HG03097 (cell line): ENCODE measurements at regions not wholly inside any gene's neighbourhood (a gene's known extent, or its start where the extent isn't known, plus 50 kb on each side); places are given as distances from the start of the nearest gene placed in this dataset.
A peak's percentile ranks its signal among the peaks of the same experiment; 100 is the strongest.

Source experiments
- ATAC-seq: cut with Tn5 transposase; IDR thresholded peaks from one replicate; pipeline ENCODE4 v1.9.1; 2021; ENCODE audit not compliant: unreplicated experiment, low FRiP score

DNA sequence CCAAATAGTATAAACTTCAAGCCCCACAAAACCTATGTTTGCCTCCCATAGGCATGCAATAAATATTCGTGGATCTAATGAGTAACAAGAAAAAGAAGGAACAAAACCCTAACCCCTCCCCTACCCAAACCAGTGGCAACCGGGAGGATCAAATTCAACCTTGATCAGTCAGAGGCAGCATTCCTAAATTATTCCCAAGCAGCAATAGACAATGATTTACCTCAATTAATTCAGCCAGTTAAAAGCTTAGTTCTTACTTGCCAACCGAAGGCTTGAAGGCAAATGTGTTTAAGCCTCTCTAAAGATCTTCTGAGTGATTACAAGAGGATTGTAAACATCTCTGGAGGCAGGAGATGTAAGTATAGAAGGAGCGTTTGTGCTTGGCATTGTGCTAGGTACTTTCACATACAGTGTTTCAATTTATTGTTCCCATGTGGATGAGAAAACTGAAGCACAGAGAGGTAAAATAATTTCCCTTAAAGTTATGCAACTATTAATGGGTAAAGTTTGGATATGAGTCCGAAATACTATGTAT, 197.7 kb downstream of the MTX2 start:
- ATAC-seq = no peak

DNA sequence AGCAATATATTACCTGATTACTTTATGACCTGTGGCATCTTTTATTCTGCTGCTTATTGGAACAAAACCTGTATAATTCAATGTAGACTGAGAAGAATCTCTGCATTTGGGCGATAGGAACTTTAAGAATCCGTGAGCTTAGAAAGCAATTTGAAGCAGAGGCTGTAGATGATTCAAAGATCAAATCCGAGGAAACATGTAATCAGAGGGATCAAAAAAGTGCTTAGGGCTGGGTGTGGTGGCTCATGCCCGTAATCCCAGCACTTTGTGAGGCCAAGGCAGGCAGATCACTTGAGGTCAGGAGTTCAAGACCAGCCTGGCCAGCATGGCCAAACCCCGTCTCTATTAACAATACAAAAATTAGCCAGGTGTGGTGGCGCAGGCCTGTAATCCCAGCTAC, 198.4 kb downstream of the MTX2 start:
- no peak for ATAC-seq

DNA sequence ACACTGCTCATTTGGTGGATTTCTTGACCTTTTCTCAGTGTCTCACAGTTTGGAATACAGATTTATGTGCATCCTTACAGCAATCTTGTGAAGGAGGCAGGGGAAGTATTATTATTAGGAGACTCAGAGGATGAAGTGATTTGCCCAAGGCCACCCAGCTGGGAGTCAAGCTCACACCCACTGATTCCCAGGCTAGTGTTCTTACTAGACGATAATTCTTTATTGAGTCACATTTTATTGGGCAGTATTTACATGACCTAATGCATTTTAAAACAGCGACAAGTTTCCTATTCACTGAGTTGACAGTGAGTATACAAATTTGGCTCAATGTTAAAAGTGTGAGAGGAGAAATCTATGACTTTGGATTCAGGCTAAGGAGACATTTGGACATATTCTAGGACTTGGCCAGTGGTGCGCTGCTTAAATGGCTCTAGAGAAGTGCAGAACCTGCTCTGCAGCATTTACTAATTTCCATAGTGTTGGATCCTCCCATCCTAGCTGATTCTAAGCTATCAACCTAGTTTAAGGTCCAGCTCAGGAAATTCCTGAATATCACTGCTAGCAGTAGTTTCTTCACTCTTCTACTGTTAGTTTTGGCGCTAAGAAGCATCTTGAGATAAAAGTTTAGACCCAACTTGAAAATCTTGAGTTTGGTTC, 199.3 kb downstream of the MTX2 start:
- no peak for ATAC-seq

DNA sequence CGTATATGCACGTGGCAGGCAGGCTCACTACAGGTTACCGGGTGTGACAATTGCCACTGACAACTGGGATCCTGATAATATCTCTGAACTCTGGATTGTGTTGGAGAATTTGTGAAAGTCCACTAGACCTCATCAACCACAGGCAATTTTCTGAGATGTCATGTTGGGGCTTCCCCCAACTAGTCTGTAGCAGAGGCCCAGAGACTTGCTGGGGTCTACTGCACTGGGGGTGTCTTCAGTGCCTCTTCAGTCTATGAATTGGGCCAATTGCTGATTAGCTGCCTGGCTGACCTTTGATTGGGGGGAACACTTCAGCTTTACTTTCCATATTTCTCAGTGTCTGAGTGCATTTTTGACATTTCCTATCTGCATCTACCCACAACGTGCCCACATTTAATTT, 201.5 kb downstream of the MTX2 start:
- no peak for ATAC-seq

DNA sequence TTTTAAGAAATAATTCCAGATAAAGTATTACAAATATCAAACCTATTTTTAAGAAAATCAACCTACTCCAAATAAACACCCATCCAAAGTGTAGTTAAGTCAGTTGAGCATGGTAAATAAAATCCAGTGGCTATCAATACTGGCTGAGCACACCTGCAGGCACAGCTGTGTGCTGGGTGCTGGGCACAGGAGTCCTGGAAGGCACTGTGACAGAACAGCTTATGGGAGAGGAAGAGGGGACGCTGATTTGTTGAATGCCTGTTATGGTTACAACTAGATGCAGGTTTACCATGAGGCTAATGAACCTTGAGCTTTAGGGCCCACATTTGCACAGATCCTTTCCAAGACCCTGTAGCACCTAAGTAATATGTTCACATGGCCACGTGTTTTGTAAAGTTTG, 202.7 kb downstream of the MTX2 start:
- no peak for ATAC-seq

DNA sequence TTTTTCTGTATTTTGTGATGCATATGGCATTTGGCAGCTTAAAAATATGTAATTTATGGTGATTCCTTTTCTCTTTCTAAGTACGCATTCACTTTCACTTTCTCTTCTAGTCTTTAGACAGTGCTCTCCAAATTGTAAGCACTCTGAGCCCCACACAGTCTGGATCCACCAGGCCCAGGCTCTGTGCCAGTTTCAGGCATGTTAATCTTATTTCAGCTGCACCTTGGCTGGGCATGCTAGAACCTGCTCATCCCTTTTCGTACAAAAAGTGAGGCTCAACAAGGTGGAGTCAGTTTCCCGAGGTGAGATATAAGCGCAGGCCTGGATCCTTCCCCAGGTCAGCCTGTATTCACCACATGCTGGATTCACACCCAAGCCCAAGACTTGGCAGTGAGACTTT, 203.9 kb downstream of the MTX2 start:
- ATAC-seq = no peak

DNA sequence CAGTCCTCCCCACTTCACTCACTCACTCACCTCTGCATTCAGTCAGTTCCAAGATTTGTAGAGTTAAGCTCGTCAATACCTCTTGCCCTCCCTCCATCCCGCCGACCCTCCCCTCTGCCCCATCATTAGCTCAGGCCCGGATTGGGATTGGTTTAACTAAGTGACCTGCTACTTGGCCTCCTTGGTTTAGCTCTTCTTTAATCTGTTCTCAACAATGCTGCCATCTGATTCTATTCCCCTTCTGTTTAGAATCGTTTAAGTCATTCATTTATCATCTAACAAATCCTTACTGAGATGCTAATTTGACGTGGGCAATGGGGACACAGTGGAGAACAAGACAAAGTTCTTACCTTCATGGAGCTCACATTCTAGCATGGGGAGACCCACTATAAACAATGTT, 204.6 kb downstream of the MTX2 start:
- ATAC-seq = no peak

DNA sequence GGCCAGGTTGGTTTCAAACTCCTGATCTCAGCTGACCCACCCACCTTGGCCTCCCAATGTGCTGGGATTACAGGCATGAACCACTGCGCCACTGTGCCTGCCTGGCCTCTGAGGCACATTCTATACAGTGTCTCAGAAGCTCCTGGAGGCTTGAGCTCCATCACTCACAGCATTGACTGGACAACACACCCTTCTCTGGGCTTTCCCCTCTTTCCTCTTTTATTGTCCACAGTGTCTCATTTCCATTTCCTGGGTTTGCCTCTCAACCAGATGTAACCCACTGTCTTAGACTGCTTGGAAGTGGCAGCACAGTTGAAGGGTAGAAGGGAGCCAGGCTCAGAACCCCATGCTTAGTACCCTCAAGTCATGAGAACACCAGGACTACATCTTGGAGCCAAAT, 208.1 kb downstream of the MTX2 start:
- ATAC-seq = no peak

DNA sequence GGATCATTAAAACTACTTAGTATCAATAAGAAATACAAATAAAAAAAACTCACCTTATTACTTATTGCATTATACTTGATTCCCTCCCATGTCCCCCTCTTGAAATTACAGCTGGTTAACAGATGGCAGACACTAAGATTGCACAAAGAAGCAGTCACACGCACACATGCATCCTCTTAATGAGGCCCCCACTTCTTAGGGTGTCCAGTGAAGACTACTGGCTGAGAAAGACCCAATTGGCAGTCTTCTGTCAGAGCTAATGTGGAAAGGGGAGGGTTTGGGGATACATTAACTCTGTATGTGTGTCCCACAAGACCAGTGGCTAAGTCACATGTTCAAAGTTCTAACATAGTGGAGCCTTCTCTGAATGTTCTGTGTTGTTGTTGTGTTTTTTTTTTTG, 210.7 kb downstream of the MTX2 start:
- ATAC-seq = no peak

DNA sequence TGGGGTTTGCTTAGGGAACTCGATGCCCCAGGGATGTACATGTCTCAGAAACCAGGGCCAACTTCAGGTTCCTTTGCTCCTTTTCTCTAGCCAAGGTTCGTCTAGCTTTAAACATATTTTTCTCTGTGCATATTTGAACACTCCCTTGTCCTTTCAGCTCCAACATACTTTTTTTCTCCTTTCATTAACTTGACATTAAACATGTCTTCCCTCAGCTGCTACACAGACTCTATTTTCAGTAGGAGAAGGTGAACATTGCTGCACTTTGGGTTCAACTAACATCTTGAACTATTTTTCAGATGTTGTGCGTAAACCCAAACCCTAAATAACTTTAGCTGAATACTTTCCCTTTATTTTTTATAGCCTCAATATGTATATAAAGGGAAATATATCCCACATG, 212.9 kb downstream of the MTX2 start:
- ATAC-seq = no peak

DNA sequence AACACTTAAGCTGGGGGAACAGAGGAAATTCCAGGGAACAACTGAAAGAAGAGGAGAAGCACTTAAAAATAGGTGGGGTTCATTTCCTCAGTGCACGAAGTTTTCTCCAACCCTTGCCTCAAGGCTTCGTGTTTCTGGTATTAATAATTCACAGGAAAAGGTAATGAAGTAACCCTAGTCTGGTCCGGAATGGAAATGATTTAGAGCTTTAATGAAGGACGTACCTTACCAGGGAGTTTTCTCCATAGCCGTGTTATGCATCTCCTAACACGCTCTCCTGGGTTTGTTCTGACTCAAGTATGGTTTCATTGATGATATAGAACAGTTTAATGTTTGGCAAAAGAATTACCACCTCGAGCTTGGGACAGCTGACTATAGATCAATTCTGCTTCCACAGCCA, 214.2 kb downstream of the MTX2 start:
- ATAC-seq = no peak

DNA sequence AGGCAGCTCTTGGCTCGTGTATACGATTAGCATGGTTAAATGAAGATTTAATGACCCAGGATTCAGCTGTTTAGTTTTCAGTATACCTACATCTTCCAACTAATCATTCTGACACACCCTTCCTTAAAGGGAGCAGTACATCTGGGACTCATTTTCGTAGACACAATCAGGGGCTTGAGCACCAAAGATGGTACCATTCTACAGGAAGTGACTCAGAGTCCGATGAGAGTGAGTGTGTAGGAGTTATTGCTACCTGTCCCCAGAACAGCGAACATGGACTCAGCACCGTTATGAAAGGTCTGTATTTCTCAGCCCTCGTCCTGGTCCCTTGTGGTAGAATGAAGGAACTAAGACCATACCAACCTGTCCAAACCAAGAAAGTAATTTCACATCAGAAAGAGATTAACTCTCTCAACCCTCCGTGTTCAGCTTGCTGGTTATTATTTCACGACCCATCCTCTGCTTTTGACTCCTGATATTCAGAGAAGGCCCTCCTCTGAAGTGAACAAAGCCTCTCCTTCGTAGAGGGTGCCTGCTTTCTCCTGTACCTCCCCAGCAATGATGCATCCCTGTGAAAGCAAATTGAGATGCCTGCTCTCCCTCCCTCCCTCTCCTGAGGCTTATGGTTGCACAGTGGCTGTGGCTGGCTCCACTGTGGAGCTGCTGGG, 214.8 kb downstream of the MTX2 start:
- ATAC-seq = no peak

DNA sequence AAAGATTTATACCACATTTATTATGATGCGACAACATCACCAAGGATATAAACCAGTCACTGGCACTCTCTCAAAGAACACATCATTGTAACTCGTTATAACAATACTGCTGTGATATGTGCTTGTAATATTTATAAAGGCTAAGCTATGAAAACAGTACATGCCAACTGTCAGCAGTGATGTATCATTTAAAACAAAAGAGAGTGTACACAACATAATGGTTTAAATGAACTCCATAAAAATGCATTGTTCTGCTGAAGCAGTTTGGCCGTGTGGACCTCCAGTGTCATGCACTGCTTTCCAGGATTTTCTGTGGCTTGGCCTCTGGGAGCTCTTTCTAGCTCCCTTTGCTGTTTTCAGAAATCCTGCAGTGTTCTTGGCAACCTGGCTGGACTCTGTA, 215.6 kb downstream of the MTX2 start:
- ATAC-seq = no peak

DNA sequence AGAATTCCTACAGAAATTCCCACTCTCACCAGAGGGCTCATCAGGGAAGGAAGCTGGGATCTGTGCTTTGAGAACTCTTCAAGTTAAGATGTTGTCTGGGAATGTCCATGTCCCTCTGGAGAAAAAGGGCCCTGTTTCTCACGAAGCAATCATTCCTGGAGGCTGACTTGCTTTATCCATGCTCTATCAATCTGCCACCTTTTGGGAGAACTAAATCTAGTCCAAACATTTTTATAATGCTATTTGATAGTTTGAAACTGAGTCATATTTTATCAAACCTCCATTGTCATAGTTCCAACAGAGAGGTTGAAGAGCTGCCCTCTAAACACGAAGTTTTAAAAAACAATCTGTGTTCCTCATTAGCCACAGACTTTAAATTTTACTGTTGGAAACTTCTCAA, 219.2 kb downstream of the MTX2 start:
- ATAC-seq = no peak

DNA sequence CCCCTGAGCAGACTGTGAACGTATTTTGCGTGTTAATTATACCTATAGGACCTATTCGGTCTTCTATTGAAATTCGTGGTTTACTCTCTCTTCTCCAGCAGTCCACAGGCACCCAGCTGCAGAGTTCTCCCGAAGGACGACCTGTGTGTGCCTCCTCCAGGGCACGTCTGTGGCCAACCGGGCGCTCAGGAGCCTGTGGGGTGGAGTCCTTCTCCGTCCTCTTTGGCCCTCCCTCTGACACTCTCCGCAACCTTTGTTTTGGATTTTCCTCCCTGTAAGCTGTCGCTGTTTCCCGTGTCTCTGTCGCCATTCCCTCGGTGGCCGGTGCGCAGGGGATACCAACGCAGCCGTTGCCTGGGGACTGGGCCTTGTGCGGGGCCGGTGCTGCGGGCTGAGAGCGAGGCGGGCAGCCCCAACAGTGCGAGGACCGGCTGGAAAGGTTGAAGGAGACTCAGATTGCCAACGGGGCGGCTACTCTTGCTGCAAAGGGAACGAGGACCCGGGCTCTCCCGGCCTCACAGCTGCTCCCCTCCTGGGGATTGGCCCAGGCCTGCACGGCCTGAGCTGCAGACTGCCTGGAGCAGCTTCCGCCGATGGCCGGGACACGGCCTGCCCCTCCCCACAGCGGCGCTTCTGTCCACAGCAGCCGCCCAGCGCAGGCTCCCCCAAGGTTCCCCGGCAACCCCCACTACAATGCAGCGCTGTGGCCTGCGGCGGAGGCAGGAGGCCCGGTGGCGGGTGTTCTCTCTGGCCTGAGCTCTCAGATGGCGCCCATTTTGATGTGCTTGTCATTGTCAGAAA, 221.0 kb downstream of the MTX2 start:
- ATAC-seq = no peak

DNA sequence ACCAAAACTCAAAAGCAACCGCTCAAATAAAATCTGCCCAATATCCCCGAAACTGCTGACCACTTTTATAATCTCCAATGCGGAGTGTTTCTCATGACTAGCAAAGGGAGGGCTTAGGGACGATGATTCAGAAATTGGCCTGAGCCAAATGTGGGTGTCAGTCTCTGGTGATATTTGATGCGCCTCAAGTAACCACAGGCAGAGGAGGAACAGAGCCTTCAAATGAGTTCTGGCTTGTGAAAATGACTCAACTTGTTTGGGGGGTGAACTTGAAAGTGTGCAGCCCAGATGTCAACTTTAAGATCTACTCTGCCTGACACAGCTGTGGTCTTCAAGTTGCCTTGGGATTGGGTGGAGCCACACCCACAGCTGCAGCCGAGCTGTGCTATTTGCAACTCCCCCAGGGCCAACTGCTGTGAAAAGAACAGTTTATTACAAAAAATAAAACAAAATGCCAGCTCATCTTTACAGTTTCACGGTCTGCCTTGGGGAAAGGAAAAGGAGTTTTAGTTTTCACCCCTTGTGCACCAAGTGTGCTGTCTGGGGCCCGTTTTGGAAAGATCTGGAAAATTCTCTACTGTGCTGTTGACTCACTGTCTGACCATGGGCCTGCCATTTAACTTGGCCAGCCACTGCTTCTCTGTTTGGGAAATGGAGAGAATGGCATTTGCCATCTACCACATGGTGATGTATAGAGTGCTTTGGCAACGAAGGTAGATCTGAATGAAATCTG, 222.1 kb downstream of the MTX2 start:
- peak; percentile 54 for ATAC-seq

DNA sequence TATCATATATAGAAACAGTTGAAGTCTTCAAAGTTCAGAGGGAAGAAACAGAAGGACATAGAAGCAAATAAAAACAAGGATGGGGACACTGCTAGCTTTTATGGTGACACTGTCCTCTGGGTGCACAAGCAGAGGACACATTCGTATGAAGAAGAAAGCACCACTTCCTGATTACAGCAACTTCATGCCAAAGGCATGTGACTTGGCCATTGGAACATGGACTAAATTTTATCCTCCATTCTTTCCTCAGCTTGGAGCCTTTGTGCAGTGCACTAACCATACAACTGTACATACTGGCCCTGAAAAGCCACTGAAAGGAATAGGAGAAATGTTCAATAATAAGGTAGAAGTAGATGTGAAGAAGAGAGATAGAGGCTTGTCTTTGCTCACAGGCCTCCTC, 223.3 kb downstream of the MTX2 start:
- ATAC-seq = no peak

DNA sequence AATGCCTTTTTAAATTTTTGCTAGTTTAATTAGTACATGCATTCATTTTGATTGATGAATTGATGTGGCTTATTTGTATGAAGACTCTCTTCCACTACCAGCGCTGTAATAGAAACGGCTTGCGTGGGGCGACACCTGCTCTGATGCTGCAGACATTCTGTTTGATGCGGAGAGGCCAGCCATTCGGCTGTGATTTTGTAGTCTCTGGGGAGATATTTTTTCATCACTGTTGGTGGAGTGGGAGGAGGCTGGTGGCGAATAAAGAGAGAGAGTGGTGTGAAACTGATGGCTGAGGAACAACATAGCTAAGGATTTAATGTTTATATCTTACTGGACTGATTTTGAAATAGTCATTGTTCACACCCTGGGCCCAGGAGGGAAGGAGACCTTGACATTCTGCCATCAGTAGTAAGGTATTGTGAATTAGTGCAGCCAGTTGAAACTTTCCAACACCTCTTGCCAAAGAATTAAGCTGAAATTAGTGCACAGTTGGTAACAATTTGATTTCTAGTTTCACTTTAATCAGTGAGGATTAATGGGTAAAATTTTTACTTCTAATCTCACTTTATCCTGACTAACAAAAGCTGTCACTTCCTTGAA, 224.1 kb downstream of the MTX2 start:
- no peak for ATAC-seq

DNA sequence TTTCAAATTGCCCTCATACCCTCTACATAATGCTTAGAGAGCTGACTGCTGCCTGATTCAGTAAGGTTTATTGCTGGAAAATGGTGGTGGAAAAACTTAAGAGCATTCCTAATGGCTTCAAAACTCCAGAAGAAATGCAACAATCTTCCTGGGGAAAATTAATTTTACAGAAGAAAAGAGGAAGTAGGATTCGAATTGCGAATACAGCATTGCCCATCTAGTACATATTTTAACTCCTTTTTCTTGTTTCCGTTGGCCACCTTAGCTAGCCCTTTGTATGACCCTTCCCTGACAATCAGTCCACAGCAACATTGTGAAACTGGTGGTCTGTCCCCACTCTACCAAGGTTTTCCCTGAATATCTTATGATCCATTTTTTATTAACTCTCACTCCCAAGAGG, 224.7 kb downstream of the MTX2 start:
- ATAC-seq = no peak

DNA sequence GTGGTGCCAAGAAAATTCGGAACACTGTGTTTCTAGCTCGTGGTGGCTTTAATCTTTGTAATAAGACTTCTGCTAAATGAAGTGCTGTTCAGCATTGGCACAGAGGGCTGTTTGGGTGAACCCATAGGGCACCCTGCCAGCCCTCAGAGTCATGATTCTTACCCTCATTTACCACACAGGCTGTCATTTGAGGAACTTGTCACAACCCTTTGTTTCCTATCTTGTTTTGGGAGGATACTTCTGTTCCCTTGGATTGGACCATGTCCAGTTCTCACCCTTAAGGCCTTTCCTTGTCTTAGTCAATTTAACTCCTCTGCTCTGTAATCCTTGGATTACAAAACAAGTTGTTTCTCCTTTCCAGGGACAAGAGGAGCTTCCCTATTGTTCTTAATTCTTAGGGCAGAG, 225.7 kb downstream of the MTX2 start:
- ATAC-seq = no peak

DNA sequence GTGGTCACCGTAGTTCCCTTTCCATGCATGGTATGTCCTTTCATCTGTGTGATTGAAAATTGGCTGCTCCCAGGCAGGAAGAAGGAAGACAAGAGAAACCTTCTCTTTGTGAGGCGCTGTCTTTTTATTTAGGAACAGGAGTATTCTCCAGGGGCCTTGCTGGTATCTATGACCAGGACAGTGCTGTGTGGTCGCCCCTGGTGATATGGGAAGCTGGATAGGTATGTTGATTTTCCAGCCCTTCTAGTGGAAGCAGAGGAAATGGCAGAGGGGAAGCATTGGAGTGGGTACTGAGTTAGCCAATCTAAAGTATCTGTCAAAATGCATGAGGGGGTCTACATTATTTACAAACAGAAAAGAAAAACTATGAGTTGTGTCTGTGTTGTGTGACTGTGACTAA, 226.6 kb downstream of the MTX2 start:
- ATAC-seq = no peak
